Tibial nerve (tissue), 3 donors: ENCODE measurements at regions not wholly inside any gene's neighbourhood (a gene's known extent, or its start where the extent isn't known, plus 50 kb on each side); places are given as distances from the start of the nearest gene placed in this dataset.

Experiments used
- POLR2A ChIP-seq, 2 donors: fragments of 450-650 bp; IDR thresholded peaks; one replicate each; pipeline ENCODE4 v1.6.1; 2017; ENCODE audit warnings: antibody characterized with exemption in 2 of 2, mild to moderate bottlenecking in 2 of 2, moderate library complexity in 2 of 2
- TF ChIP-seq, protein P1 (sequence below), 5 experiments: fragments of 200-600 bp in 3 of 5; fragments of 450-650 bp in 2 of 5; sonication (generic) in 3 of 5; IDR thresholded peaks; one replicate each; pipeline ENCODE4 v1.5.1; 2016 to 2019; ENCODE audit warnings: antibody characterized with exemption in 5 of 5, mild to moderate bottlenecking in 3 of 5, moderate library complexity in 2 of 5

DNA sequence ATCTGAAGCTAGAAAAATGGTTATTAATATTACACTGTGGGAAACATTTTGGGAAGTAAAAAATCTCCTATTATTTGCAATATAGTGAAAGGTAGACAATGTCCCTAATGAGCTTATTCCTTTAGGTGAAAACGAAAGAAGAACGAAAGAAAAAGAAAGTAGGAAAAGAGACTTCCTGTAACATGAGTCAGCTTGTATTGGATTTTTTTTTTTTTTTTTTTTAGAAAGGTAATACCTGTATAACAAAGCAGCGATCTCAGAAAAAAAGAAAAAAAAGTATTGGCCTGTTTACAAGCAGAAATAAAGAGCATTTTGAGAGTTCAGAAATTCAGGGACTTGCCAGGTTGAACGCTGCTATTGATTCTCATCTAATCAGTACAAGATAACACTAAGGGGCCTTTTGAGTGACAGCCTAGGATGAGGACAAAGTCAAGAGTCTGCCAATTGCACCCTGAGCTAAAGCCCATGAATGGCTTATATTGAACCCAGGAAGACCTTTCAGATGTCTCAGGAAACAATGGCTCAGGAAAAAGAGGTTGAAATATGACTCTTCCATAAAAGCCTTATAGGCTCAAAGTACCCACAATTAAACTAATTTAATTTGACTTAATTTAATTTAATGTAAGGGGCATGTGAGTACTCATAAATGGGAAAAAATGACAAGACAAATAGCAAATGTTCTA is 615.6 kb upstream of the CDH2 start:
- no peak for TF ChIP-seq POLR2A (IDR thresholded peaks at IDR 0.05)
- TF ChIP-seq, protein P1, sequence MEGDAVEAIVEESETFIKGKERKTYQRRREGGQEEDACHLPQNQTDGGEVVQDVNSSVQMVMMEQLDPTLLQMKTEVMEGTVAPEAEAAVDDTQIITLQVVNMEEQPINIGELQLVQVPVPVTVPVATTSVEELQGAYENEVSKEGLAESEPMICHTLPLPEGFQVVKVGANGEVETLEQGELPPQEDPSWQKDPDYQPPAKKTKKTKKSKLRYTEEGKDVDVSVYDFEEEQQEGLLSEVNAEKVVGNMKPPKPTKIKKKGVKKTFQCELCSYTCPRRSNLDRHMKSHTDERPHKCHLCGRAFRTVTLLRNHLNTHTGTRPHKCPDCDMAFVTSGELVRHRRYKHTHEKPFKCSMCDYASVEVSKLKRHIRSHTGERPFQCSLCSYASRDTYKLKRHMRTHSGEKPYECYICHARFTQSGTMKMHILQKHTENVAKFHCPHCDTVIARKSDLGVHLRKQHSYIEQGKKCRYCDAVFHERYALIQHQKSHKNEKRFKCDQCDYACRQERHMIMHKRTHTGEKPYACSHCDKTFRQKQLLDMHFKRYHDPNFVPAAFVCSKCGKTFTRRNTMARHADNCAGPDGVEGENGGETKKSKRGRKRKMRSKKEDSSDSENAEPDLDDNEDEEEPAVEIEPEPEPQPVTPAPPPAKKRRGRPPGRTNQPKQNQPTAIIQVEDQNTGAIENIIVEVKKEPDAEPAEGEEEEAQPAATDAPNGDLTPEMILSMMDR (IDR thresholded peaks at IDR 0.05): no peak
